Kidney epithelial cell (primary cell): ENCODE measurements at regions not wholly inside any gene's neighbourhood (a gene's known extent, or its start where the extent isn't known, plus 50 kb on each side); places are given as distances from the start of the nearest gene placed in this dataset.

Experiments used
- DNase-seq: peaks from one replicate; pipeline ENCODE4 v3.0.0-alpha.2; 2010; ENCODE audit warnings: low read depth
- H3K27me3 ChIP-seq: 2 replicates; pipeline ENCODE4 v1.6.0; 2011; ENCODE audit warnings: low read length; ENCODE audit not compliant: control insufficient read depth, insufficient read depth
- H3K36me3 ChIP-seq: 2 replicates; pipeline ENCODE4 v1.5.1; 2011; ENCODE audit warnings: low read length; ENCODE audit not compliant: control insufficient read depth, insufficient read depth
- H3K4me3 ChIP-seq: 2 replicates; pipeline ENCODE4 v1.5.1; 2011; ENCODE audit warnings: low read depth, mild to moderate bottlenecking, control low read depth, low read length
- TF ChIP-seq, protein P1 (sequence below): IDR thresholded peaks from 2 replicates; pipeline ENCODE4 v1.5.1; 2011; ENCODE audit warnings: mild to moderate bottlenecking, moderate library complexity, low read length, control low read depth, inconsistent platforms; ENCODE audit not compliant: insufficient read depth, poor library complexity, severe bottlenecking

DNA sequence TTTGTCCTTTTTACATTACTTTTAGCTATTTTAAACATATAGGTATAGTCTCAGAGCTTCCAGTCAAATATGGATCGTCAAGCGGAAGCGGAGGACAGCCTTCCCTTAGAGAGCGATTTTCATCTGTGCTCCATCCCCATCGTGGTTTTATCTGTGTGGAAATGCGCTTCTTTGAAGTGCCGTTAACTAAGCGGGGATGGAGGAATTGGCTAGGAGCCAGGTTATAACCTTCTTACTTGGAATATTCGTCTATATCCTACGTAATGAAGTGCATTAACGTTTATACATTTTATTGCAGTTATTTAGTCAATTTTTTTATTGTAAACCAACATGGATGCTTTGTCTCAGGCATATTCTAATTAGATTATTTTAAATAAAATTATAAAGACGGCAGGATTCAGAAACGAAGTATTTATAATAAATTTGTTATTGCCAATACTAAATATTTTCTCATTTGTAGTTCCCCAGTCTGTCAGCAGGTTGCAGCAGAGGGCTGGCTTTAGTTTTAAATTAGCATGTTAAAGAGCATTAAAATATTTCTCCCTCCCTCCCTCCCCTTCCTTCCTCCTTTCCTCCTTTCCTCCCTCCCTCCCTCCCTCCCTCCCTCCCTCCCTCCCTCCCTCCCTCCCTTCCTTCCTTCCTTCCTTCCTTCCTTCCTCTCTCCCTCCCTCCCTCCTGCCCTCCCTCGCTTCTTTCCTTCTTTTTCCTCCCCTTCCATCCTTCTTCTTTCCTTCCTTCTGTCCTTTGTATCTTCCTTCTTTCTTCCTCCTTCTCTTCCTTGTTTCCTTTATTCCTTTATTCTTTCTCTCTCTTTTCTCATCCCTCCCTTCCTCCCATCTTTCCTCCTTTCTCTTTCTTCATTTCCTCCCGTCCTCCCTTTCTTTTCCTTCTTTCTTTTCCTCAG is 80.6 kb upstream of the DOCK10 start:
- H3K4me3 ChIP-seq, result no peak overlapping the region
- H3K36me3 ChIP-seq, result no peaks in the 10 kb centered on the region
- no peaks in the 10 kb centered on the region for H3K27me3 ChIP-seq
- TF ChIP-seq, protein P1, sequence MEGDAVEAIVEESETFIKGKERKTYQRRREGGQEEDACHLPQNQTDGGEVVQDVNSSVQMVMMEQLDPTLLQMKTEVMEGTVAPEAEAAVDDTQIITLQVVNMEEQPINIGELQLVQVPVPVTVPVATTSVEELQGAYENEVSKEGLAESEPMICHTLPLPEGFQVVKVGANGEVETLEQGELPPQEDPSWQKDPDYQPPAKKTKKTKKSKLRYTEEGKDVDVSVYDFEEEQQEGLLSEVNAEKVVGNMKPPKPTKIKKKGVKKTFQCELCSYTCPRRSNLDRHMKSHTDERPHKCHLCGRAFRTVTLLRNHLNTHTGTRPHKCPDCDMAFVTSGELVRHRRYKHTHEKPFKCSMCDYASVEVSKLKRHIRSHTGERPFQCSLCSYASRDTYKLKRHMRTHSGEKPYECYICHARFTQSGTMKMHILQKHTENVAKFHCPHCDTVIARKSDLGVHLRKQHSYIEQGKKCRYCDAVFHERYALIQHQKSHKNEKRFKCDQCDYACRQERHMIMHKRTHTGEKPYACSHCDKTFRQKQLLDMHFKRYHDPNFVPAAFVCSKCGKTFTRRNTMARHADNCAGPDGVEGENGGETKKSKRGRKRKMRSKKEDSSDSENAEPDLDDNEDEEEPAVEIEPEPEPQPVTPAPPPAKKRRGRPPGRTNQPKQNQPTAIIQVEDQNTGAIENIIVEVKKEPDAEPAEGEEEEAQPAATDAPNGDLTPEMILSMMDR, result peak; percentile 45
- DNase-seq, result no peak

DNA sequence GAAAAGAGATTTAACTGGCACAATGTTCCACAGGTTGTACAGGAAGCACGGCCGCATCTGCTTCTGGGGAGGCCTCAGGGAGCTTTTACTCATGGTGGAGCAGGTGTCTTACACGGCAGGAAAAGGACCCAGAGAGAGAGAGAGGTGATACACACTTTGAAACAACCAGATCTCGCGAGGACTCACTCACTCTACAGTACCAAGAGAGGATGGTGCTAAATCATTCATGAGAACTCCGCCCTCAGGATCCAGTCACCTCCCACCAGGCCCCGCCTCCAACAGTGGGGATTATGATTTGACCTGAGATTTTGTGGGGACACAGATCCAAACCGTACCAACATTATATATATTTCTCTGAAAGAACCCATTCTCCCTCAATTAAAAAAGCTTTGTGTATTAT is 79.7 kb upstream of the DOCK10 start:
- DNase-seq, result no peak
- Histone ChIP-seq H3K27me3 (no peaks in the 10 kb centered on the region), H3K4me3 (no peak overlapping the region), H3K36me3 (no peaks in the 10 kb centered on the region)
- TF ChIP-seq, protein P1, result no peak

DNA sequence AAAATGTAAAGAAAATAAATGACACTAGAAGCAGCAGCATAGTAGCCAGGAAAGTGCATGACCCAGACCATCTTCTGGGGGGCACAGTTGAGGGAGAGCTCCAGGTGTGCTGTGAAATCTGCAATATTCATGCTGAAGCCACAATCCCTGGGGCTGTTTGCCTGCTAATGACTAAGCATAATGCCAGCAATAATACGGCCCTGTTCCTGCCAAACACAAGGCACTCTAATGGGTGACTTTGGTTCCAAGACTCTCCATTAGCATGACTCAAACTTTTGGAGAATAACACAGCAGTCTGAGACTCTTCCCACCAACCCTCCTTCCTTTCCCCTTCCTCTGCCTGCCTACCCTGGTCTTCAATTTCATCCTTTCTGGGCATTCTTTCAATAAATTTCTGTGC is 77.9 kb upstream of the DOCK10 start:
- no peak for DNase-seq
- TF ChIP-seq, protein P1, result no peak

DNA sequence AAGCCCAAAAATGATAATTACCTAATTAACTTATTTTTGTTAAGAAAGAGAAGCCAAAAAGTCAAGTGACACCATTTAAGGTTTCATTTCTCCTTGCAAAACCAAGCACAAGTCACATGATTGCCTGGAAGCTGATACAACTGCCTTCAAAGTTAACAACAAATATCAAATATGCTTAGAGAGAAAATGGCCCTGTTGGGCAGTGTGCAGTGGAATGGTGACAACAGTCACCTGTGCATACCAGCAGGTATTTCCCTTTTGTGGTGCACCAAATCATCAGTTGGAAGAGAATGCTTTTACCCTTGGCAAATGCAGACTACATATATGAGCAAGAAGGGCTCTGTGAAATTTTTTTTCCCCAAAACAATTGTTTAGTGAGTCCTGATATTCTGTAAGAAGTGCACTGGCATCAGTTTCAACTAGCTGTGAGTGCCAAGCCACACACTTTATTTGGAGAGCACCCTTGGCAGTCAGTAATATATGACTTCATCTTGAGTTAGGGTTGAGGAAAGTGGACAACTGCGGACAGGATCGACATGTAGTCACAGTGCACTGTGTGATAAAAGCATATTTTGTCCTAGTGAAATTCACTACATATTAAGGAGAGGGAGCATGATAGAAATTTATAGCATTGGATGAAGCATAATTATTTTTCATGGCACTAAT is 74.9 kb upstream of the DOCK10 start:
- Histone ChIP-seq H3K27me3 (no peaks in the 10 kb centered on the region), H3K36me3 (no peaks in the 10 kb centered on the region), H3K4me3 (no peak overlapping the region)
- TF ChIP-seq, protein P1, result no peak
- DNase-seq, result no peak

More for the DNA sequence above, 77.9 kb upstream of the DOCK10 start:
- Histone ChIP-seq H3K4me3 (no peak overlapping the region), H3K27me3 (no peaks in the 10 kb centered on the region), H3K36me3 (no peaks in the 10 kb centered on the region)

DNA sequence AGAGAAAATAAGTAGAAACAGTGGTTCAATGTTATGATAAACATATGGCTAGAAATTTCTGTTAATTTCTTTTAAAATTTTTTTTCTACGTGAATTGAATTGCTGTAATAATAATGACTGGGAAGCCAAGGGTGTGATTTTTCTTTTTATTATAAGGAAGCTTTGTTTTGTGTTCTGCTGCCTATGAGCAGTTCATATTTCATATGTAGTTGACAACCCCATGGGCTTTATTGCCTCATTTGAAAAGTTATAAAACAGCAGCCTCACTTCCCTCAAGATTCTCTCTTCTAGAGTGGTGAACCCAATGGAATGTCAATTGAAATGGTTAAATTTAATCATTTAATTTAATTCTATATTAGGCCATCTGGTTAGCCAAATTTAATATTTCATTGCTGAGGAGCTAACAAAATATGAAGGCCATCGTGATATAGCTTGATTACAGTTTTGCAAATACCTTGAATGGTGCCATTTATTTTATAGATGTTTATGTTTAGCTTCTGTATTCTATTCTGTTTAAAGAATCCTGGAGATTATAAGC is 72.6 kb upstream of the DOCK10 start:
- H3K4me3 ChIP-seq, result no peak overlapping the region
- no peaks in the 10 kb centered on the region for H3K27me3 ChIP-seq
- H3K36me3 ChIP-seq, result no peaks in the 10 kb centered on the region
- DNase-seq, result no peak
- TF ChIP-seq, protein P1, result no peak
